ENCODE measurements at regions not wholly inside any gene's neighbourhood (a gene's known extent, or its start where the extent isn't known, plus 50 kb on each side); places are given as distances from the start of the nearest gene placed in this dataset.

DNA sequence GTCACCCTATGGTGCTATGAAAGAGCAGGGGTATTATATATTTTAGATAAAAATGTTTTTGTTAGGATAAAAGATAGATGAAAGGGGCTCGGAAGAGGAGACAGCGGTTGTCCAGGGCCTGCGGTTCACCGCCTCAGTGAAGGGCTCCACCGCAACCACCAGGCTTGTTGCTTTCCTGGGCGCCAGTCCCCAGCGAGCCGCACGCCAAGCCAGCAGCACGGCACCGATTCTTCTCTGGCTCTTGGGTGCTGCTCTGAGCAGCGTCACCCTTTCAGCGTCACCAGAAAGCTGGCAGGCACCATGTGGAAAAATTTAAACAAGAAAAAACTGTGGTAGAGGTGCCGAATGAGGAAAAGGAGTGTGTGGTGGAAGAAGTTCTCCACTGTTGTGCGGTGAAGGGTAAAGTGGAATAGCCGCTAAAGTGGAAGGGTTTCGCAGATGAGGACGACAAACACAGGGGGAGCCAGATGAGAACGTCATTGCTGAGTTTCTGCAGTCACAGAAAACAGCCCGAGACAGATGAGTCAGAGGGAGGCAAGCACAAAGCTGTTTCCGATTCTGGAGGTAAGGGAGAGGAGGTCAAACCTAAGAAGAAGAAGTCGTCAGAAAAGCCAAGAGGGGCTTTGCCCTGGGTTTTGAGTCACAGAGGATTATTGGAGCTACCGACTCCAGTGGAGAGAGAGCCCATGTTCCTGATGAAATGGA is 569.2 kb downstream of the ZBBX start:
- no peak for TF ChIP-seq POLR2A (IDR thresholded peaks at IDR 0.05)
- no peak for TF ChIP-seq CTCF (IDR thresholded peaks at IDR 0.05)
- DNase-seq (no peak), ATAC-seq (no peak)
- no peak overlapping the region for H3K27ac ChIP-seq
- intact Hi-C loops (cut with DNase I): no loop called here
- 85 to 86% methylated on average over 23 of the region's 23 CpGs for WGBS, 2 donors
- H3K4me1 ChIP-seq: no peaks in the 10 kb centered on the region
- H3K27me3 ChIP-seq: no peaks in the 10 kb centered on the region
- no peaks in the 10 kb centered on the region for H3K9me3 ChIP-seq
- no peaks in the 10 kb centered on the region for H3K36me3 ChIP-seq (replicated peaks in 1 of 2; ENCODE audit: insufficient read depth in 1 of 2, low read depth in 2 of 2)
- H3K4me3 ChIP-seq: no peak overlapping the region

- intact Hi-C loops (cut with DNase I): no loop called here
- Histone ChIP-seq H3K27me3 (no peaks in the 10 kb centered on the region), H3K9me3 (no peaks in the 10 kb centered on the region), H3K27ac (no peak overlapping the region), H3K4me3 (no peak overlapping the region), H3K36me3 (replicated peaks in 1 of 2; ENCODE audit: insufficient read depth in 1 of 2, low read depth in 2 of 2) (no peaks in the 10 kb centered on the region), H3K4me1 (no peaks in the 10 kb centered on the region)
- DNase-seq (no peak), ATAC-seq (no peak)
- no peak for TF ChIP-seq CTCF (IDR thresholded peaks at IDR 0.05)
- TF ChIP-seq POLR2A (IDR thresholded peaks at IDR 0.05): no peak
- 33 to 34% methylated on average over 4 of the region's 4 CpGs for WGBS, 2 donors
Observed at GRCh38 chr3:166809520-166809919, 570.6 kb downstream of the ZBBX start.

DNA sequence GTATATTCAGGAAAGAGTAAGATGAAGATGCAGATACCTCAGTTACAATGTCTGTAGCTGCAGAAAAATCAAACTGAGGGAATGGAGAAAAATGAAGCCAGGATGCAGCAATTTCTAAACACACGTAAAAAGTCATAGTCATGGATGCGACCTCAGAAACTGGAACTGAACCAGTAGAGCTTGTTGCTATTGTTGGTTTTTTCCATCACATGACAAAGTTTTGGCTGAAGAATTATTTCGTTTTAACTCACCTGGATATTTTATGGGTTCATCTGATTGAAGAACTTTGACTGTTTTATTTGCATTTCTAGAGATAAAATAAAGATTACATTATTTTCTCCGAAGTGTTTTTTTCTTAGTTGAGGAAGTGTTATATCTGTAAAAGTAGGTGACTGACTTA is 591.2 kb downstream of the ZBBX start:
- no peak overlapping the region for H3K27ac ChIP-seq
- H3K4me3 ChIP-seq: no peak overlapping the region
- H3K36me3 ChIP-seq (replicated peaks in 1 of 2; ENCODE audit: insufficient read depth in 1 of 2, low read depth in 2 of 2): no peaks in the 10 kb centered on the region
- TF ChIP-seq CTCF (IDR thresholded peaks at IDR 0.05) (no peak), POLR2A (IDR thresholded peaks at IDR 0.05) (no peak)
- DNase-seq (no peak), ATAC-seq (no peak)
- 48% methylated on average over 4 of the region's 4 CpGs for WGBS, 2 donors
- no peaks in the 10 kb centered on the region for H3K27me3 ChIP-seq
- H3K4me1 ChIP-seq: no peaks in the 10 kb centered on the region
- no peaks in the 10 kb centered on the region for H3K9me3 ChIP-seq
- intact Hi-C loops (cut with DNase I): no loop called here

- WGBS, 2 donors: 20 to 23% methylated on average over 2 of the region's 2 CpGs
- no peaks in the 10 kb centered on the region for H3K36me3 ChIP-seq (replicated peaks in 1 of 2; ENCODE audit: insufficient read depth in 1 of 2, low read depth in 2 of 2)
- no peaks in the 10 kb centered on the region for H3K4me1 ChIP-seq
- H3K27me3 ChIP-seq: no peaks in the 10 kb centered on the region
- H3K9me3 ChIP-seq: no peaks in the 10 kb centered on the region
- ATAC-seq (no peak), DNase-seq (no peak)
- H3K4me3 ChIP-seq: no peak overlapping the region
- intact Hi-C loops (cut with DNase I): no loop called here
- H3K27ac ChIP-seq: no peak overlapping the region
- TF ChIP-seq CTCF (IDR thresholded peaks at IDR 0.05) (no peak), POLR2A (IDR thresholded peaks at IDR 0.05) (no peak)
Observed at GRCh38 chr3:166785876-166786275, 594.2 kb downstream of the ZBBX start.

DNA sequence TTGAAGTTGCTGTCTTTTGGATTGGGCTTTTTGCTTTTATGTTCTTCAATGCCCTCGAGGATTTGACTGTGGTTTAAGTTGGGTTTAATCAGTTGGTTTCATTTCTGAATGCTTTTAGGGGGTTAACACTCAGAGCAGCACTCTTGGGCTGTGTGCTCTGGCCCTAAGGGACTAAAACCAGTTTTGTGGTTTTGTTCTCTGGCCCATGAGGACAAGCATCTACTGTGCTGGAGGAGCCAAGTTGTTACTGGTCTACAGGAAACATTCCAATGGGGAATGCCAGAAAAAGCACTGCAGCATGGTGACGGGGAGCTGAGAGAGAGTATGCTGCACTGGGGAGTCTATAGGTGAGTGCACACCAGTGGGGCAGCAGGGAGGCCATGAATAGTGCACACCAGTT is 596.9 kb downstream of the ZBBX start:
- DNase-seq: no peak
- ATAC-seq: no peak

More for the DNA sequence above, 596.9 kb downstream of the ZBBX start:
- no peaks in the 10 kb centered on the region for H3K9me3 ChIP-seq
- H3K36me3 ChIP-seq (replicated peaks in 1 of 2; ENCODE audit: insufficient read depth in 1 of 2, low read depth in 2 of 2): no peaks in the 10 kb centered on the region
- TF ChIP-seq CTCF (IDR thresholded peaks at IDR 0.05): no peak
- no peak for TF ChIP-seq POLR2A (IDR thresholded peaks at IDR 0.05)
- no peak overlapping the region for H3K4me3 ChIP-seq
- no peaks in the 10 kb centered on the region for H3K4me1 ChIP-seq
- whole genome bisulfite sequencing, 2 donors: 58 to 68% methylated on average over 2 of the region's 2 CpGs
- no peak overlapping the region for H3K27ac ChIP-seq
- H3K27me3 ChIP-seq: no peaks in the 10 kb centered on the region
- intact Hi-C loops (cut with DNase I): no loop called here

Data from body of pancreas (tissue), 4 donors.